Superior temporal gyrus (tissue), 1 donor: ENCODE measurements at regions not wholly inside any gene's neighbourhood (a gene's known extent, or its start where the extent isn't known, plus 50 kb on each side); places are given as distances from the start of the nearest gene placed in this dataset.

ENCODE experiments used
- DNase-seq: peaks from one replicate; pipeline ENCODE4 v3.0.0-alpha.2; 2016; ENCODE audit errors: extremely low spot score

- DNase-seq, result no peak
Measured at GRCh38 chr2:234438305-234438977, 58.4 kb downstream of the ARL4C start.

DNA sequence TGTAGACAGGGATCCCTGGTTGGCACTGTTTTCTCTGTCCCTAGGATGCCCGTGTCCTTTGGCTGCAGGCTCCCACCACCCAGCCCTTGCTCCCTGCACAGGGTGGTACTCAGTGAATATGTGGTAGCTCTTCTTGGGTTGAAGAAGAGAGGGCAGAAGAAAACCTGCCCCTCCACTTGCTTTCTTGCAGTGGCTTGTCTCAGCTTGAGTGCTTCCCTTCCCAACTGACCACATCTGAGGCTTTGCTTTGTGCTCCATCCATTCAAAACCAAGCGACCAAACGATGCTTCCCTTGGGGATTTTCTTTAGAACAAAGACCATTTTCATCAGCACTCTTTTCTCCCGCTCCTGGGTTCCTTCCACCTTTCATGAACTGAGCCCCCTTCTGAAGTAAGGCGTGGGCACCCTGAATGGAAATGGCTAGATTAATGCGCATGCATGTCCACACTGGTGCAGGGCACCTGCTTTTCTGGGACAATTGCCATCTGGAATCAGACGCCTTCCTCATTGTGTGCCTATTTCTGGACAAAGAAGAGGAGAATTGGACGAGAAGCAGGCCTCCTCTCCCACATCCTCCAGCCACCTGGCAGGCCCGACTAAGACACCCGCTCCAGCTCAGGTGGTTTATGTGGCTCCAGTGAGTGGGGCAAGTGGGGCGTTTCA, 59.1 kb downstream of the ARL4C start:
- peak; percentile 63 for DNase-seq

- no peak for DNase-seq
Measured at GRCh38 chr2:234436482-234436837, 60.4 kb downstream of the ARL4C start.

DNA sequence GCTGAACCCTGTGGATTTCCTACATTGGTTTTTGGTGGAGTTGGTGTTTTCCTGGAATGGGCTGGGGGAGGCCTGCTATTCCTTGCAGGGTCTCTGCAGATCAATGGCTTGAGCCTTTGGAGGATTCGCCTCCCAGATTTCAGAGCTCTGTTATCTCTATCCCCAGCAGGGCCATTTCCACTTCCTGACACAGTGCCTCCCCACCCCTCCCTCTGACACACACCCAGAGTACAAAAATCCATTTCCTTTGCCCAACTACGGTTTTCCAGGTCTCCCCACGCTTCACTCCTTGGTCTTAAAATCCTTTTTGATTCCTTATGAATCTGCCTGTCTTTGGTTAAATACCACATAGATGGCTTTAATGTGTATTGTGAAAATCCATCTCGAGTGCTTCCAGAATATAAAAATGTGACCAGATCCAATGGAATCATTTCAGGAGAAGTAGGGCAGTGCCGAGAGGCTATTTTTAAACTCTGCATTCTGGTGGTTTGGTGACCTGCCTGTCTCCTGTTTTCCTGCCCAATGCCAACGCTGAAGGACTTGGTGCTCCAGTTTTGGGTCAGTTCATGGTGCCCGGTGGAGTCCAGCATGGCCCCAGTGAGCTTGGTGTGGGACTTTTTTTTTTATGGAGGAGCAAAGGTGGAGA, 60.9 kb downstream of the ARL4C start:
- DNase-seq, result no peak

GRCh38 chr2:234433201-234433600, 63.7 kb downstream of the ARL4C start:
- DNase-seq, result no peak

GRCh38 chr2:234430871-234431270, 66.0 kb downstream of the ARL4C start:
- DNase-seq, result no peak

GRCh38 chr2:234429265-234429664, 67.6 kb downstream of the ARL4C start:
- no peak for DNase-seq

DNA sequence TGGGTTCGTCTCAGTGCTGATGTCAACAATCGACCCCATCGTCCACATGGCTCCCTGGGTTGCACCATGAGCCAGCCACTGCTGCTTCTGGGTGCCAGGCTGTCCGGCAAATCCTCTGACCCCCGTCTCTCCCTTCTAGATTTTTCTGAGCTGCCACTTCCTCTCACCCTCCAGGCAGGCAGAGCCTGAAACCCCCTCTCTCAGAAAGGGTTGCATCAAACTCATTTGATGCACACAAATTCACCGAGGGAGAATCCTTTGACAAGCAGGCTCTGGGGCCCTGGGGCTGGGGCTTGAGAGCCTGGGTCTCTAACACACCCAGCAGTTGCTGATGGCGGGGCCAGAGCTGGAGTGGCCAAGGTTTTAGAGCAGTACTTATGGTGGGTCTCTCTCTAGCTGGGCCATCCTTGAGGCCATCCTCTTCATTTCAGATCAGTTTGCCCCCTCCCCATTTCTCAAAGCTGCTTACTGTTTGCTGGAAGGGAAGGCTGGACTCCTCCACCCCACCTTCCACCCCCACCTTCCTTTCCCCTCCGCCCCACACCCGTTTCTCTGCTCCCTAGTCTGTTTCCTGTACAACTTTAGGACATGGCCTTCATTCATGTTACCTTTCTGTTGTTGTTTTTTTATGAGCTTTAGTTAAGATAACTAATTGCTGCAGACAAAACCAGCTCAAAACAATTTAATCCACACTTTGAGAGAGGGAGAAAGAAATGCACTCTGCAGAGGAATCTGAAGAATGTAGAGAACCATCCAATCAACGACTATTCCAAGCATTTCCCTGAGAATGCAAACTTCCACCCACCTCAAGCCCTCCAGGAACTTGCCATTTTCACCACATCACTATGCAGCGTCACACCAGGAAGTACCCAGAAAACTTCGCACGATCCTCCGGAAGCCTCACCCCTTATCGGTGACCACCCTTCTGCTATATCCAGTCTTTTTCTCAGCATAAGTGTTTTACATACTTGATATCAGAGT, 69.5 kb downstream of the ARL4C start:
- DNase-seq, result no peak

DNA sequence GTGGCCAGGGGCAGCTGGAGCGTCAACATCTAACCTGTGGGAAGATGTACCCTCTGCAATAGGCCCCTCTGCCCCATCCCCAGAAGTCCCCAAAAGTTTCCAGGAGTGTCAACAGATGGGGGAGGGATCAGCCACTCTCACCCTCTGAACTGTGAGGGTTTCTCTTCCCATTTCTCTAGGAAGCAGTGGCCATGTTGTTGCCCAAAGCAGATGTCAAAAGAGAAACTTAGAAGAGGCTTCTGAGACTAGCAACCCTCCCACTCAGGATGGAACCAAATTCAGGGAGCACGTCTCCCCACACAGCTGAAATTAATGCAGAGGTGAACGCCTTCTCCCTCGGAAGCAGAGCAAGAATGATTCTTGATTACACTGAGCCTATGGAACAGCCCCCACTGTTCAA, 70.3 kb downstream of the ARL4C start:
- DNase-seq, result no peak

GRCh38 chr2:234425639-234426603, 71.0 kb downstream of the ARL4C start:
- DNase-seq, result no peak

DNA sequence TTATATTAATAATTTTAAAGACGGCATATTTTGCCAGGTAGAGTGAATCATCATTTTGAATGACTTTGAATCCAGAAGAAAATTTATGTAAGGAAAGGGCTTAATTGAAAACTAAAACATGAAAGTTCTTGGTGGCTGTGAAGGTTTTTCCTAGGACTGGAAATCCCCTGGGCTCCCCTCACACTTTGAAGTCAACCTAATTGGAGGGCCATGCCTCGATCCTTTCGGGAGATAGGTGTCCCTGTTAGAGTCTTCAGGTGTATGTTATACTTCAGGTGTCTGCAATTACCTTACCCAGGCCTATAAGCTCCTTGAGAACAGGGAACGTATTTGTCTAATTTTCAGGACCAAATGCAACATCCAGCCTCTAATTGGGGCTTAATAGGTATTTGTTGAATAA, 73.0 kb downstream of the ARL4C start:
- no peak for DNase-seq

GRCh38 chr2:234422981-234423431, 73.9 kb downstream of the ARL4C start:
- DNase-seq, result no peak

- DNase-seq, result no peak
Measured at GRCh38 chr2:234422273-234422732, 74.6 kb downstream of the ARL4C start.

- DNase-seq, result no peak
Measured at GRCh38 chr2:234420408-234420807, 76.5 kb downstream of the ARL4C start.

GRCh38 chr2:234419726-234420125, 77.2 kb downstream of the ARL4C start:
- DNase-seq, result no peak

DNA sequence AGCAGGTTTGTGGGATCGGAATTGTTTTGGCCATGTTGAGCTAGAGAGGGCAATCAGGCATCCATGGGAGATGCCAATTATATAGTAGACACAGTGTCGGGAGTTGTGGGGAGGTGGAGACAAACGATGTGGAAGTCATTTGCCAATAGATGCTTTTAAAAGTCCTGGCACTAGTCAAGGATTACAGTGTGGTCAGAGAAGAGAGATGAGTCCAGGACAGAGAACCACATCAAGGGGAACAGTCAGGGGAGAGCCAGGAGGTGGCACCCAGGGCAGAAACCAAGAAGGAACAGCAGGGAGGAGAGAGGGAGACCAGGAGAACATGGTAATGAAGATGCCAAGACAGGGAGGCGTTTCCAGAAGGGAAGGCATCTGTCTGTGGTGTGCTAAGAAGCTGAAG, 81.2 kb downstream of the ARL4C start:
- no peak for DNase-seq

DNA sequence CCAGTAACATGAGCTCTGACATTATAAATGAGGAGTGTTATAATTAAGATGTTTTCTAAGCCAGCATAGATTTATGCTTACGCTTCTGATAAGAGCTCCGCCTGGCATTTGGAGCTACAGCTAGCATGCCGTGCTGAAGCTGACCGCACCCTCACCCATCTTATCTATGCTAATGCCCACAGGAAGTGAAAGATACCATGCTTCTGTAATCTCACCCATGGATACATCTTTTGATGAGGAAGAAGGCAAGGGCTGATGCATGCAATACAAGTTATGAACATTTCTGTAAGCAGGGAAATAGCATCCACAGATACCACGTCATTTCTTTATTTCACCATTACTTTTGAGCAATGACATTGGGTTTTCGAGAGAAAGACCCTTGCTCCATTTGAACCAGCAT, 82.3 kb downstream of the ARL4C start:
- no peak for DNase-seq

GRCh38 chr2:234412726-234413125, 84.2 kb downstream of the ARL4C start:
- no peak for DNase-seq

- DNase-seq, result no peak
Measured at GRCh38 chr2:234411793-234412192, 85.1 kb downstream of the ARL4C start.

GRCh38 chr2:234410526-234410925, 86.4 kb downstream of the ARL4C start:
- DNase-seq, result no peak

- DNase-seq, result no peak
Measured at GRCh38 chr2:234409590-234409989, 87.3 kb downstream of the ARL4C start.
